PC-3 (cell line): ENCODE measurements at regions not wholly inside any gene's neighbourhood (a gene's known extent, or its start where the extent isn't known, plus 50 kb on each side); places are given as distances from the start of the nearest gene placed in this dataset.

Experiments
- EZH2 ChIP-seq: fragments of 300-600 bp; sonication (generic); IDR thresholded peaks from one replicate; pipeline ENCODE4 v1.6.1; 2017; ENCODE audit warnings: antibody characterized with exemption, mild to moderate bottlenecking, low read length; ENCODE audit not compliant: unreplicated experiment
- TF ChIP-seq, protein P1 (sequence below): fragments of 300-600 bp; sonication (generic); conservative IDR thresholded peaks from 2 replicates; pipeline ENCODE4 v1.5.1; 2017; ENCODE audit warnings: antibody characterized with exemption, low read depth, mild to moderate bottlenecking, low read length

DNA sequence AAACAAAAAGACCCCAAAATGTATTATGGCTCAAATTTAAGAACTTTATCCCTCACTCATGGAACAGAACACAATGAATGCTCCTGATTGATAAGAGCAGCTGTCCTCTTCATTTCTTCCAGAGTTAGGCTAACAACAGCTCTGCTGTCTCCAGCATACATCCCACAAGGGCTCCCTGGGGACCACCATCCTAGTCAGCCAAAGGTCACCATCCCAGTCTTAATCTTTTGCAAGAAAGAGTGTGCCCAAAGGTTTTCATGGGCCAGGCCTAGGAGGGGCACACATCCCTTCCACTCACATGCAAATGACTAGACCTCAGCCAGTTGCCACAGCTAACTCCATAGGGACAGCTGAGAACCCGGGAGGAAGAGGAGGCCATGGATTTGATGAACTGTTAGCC is 555.3 kb downstream of the BUD13 start:
- TF ChIP-seq, protein P1, sequence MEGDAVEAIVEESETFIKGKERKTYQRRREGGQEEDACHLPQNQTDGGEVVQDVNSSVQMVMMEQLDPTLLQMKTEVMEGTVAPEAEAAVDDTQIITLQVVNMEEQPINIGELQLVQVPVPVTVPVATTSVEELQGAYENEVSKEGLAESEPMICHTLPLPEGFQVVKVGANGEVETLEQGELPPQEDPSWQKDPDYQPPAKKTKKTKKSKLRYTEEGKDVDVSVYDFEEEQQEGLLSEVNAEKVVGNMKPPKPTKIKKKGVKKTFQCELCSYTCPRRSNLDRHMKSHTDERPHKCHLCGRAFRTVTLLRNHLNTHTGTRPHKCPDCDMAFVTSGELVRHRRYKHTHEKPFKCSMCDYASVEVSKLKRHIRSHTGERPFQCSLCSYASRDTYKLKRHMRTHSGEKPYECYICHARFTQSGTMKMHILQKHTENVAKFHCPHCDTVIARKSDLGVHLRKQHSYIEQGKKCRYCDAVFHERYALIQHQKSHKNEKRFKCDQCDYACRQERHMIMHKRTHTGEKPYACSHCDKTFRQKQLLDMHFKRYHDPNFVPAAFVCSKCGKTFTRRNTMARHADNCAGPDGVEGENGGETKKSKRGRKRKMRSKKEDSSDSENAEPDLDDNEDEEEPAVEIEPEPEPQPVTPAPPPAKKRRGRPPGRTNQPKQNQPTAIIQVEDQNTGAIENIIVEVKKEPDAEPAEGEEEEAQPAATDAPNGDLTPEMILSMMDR = no peak
- TF ChIP-seq EZH2 = no peak
